GM12874 (cell line): ENCODE measurements at regions not wholly inside any gene's neighbourhood (a gene's known extent, or its start where the extent isn't known, plus 50 kb on each side); places are given as distances from the start of the nearest gene placed in this dataset.

Source experiments
- TF ChIP-seq, protein P1 (sequence below): IDR thresholded peaks from 2 replicates; pipeline ENCODE4 v1.5.1; 2011; ENCODE audit warnings: low read depth, mild to moderate bottlenecking, control low read depth, low read length, moderate library complexity; ENCODE audit not compliant: insufficient read depth

DNA sequence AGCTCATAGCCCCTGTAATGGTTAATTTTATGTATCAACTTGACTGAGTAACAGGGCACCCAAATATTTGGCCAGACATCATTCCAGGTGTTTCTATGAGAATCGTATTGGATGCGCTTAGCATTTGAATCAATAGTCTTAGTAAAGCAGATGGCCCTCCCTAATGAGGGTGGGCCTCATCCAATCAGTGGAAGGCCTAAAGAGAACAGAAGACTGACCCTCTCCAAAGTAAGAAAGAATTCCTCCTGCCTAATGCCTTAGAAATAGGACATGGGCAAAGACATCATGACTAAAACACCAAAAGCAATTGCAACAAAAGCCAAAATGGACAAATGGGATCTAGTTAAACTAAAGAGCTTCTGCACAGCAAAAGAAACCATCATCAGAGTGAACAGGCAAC lies 352.5 kb upstream of the SASH1 start:
- TF ChIP-seq, protein P1, sequence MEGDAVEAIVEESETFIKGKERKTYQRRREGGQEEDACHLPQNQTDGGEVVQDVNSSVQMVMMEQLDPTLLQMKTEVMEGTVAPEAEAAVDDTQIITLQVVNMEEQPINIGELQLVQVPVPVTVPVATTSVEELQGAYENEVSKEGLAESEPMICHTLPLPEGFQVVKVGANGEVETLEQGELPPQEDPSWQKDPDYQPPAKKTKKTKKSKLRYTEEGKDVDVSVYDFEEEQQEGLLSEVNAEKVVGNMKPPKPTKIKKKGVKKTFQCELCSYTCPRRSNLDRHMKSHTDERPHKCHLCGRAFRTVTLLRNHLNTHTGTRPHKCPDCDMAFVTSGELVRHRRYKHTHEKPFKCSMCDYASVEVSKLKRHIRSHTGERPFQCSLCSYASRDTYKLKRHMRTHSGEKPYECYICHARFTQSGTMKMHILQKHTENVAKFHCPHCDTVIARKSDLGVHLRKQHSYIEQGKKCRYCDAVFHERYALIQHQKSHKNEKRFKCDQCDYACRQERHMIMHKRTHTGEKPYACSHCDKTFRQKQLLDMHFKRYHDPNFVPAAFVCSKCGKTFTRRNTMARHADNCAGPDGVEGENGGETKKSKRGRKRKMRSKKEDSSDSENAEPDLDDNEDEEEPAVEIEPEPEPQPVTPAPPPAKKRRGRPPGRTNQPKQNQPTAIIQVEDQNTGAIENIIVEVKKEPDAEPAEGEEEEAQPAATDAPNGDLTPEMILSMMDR = no peak

DNA sequence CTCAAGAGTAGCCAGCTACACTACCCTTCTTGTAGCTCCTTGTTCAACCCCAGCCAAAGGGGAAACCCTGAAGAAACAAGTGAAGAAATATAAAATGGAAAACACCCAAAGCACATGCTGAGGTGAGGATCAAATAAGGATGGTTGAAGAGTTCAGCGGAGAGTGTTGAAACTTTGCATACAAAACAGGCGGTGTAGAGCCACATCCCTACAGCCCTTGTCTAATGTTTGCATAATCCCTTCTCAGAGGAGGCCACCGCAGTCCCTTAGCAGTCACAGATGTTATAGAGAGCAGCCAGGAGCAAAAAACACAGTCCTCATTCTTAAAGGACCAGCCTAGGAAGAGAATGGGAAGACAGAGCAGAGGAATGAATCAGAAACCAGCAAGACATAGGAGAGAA lies 350.7 kb upstream of the SASH1 start:
- TF ChIP-seq, protein P1 = no peak

DNA sequence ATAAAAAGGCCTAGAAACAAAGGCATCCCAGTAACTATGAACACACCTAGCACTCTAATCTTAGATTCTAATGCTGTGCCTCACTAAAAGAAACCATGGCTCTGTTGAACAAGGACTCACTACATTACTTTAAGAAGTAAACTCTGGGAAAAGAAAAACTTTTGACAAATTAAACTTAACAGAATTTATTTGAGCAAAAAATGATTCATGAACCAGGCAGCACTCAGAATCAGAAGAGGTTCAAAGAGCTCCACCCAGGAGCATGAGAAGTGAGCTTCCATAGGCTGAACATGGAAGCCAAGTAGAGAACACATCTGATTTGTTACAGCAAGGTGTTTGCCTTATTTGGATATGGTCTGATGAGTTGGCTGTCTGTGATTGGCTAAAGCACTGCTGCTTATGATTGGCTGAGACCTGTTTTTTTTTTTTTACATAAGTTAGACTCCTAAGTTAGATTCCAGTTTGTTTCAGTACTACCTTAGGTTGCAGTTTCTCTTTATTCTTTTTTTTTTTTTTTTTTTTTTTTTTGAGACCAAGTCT lies 343.6 kb upstream of the SASH1 start:
- TF ChIP-seq, protein P1 = no peak

DNA sequence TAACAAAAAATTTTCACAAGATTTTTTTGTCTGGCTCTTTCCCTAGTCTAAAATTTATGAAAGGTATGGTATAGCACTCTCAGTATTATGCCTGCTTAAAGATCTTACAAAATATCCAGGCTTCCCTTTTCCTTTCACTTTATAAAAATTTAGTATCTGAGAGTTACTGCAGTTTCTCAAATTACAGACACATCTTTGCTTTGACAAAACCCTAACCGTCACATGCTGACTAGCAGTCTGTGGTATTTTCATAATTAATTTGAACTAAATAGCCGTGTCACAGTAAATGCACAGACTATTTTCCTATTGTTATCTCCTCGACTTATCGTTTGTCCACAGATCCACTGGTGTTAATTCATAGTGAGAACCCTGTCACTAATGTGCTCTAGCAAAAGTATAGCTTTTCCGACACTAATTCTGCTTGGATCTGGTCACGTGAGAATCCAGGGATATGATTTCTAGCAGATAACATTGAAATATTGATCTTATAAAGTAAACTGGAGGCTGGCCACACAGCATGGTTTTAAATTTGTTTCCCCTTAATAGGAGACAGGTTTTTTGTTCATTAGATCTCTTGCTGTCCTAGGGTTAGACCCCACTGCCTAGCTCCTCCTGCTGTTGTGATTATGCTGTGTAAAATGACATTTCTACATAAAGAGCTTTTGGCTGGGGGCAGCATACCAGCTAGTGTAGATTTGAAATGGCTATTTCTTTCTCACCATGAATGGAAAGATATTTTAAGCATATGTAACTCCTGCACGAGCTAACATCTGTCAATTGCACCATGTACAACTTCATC lies 340.6 kb upstream of the SASH1 start:
- TF ChIP-seq, protein P1 = no peak

DNA sequence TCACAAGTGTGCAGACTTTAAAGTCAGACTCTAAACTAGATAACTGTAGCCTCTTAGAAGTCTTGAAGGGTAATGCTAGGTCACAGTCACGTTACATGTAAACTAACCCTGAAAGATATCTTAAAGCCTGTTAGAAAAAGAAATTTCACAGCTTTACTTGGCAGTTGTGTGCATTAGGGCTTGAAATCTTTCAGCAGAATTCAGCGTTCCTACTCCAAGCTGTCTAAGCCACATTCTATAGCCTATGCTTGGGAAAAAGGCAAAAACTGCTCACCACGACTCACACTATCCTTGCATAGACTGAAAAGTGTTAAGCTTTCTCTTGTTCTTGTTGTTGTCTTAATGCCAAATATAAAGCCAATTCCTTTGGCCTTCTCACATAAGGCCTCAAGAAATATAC lies 338.0 kb upstream of the SASH1 start:
- TF ChIP-seq, protein P1 = no peak

DNA sequence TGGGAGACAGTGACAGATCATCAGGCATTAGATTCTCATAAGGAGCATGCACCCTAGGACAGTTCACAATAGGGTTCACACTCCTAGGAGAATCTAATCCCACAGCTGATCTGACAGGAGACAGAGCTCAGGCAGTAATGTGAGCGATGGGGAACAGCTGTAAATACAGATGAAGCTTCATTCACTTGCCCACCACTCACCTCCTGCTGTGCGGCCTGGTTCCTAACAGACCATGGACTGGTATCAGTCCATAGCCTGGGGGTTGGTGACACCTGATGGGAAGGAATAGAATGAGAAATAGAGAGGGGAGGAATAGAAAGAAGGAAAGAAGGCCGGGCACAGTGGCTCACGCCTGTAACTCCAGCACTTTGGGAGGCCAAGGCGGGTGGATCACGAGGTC lies 336.8 kb upstream of the SASH1 start:
- TF ChIP-seq, protein P1 = no peak

DNA sequence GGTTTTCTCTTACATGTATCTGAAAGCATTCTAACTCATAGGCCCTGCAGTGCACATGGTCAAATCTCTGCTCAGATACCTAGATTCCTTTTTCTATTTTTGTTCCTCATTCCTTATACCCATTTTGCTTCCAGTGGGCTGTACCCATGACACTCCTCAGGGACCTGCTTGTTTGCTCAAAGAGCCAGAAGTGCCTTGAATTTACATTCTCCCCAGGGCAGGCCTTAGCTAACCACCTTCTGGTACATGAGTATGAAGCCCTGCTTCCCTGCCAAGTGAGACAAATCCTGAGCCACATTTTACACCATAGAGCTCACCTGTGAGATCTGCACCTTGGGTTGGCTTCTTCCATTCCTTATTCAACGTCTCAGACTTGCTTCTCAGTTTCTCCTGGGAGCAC lies 326.6 kb upstream of the SASH1 start:
- TF ChIP-seq, protein P1 = no peak
